MM.1S (cell line): ENCODE measurements at regions not wholly inside any gene's neighbourhood (a gene's known extent, or its start where the extent isn't known, plus 50 kb on each side); places are given as distances from the start of the nearest gene placed in this dataset.

Experiments
- EZH2phosphoT487 ChIP-seq: fragments of 300-600 bp; sonication (generic); IDR thresholded peaks from 2 replicates; pipeline ENCODE4 v1.6.1; 2018; ENCODE audit warnings: antibody characterized with exemption, low read length
- TF ChIP-seq, protein P1 (sequence below): fragments of 300-600 bp; sonication (generic); IDR thresholded peaks from 2 replicates; pipeline ENCODE4 v1.5.1; 2016; ENCODE audit warnings: antibody characterized with exemption, low read length, mixed read lengths

DNA sequence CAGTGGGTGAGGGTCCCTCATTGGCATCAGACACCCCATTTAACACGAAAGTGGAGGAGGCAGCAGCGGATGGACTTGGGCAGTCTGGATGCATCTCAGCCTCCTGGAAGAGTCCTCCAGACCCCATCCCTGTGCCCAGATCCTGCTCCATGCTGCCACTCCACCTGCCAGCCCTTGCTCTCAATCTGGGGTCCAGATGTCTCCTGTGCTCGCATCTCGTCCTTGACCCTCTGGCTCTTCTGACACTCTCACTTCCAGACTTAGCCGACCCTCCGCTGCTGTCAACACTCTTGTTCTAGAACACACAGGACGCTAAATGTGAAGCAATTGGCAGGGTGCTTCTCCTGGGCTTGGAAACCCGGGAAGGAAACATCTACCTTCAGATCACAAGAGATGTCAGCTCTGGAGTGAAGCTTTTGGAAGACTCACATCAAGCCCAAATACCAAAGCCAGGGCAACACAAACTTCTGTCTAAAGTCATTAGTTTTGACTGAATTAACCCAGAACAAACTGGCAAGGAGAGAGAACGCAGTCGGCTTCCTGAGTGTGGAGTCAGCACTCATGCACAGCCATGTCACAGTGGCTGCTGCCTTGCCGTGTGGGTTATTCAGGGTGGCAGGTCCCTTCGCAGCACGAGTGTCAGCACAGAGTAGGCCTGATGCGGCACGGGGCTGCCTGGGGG lies 379.1 kb downstream of the TCERG1L start:
- TF ChIP-seq, protein P1, sequence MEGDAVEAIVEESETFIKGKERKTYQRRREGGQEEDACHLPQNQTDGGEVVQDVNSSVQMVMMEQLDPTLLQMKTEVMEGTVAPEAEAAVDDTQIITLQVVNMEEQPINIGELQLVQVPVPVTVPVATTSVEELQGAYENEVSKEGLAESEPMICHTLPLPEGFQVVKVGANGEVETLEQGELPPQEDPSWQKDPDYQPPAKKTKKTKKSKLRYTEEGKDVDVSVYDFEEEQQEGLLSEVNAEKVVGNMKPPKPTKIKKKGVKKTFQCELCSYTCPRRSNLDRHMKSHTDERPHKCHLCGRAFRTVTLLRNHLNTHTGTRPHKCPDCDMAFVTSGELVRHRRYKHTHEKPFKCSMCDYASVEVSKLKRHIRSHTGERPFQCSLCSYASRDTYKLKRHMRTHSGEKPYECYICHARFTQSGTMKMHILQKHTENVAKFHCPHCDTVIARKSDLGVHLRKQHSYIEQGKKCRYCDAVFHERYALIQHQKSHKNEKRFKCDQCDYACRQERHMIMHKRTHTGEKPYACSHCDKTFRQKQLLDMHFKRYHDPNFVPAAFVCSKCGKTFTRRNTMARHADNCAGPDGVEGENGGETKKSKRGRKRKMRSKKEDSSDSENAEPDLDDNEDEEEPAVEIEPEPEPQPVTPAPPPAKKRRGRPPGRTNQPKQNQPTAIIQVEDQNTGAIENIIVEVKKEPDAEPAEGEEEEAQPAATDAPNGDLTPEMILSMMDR: no peak
- no peak for TF ChIP-seq EZH2phosphoT487
